HG03520 (cell line): ENCODE measurements at regions not wholly inside any gene's neighbourhood (a gene's known extent, or its start where the extent isn't known, plus 50 kb on each side); places are given as distances from the start of the nearest gene placed in this dataset.
"Not testable (repeated sequence)": the region's sequence is repeated elsewhere in the genome, so short reads cannot be mapped to it uniquely, and the experiment has no call there.

Experiments
- ATAC-seq: cut with Tn5 transposase; IDR thresholded peaks from one replicate; pipeline ENCODE4 v1.9.1; 2021; ENCODE audit warnings: mild to moderate bottlenecking, moderate library complexity; ENCODE audit not compliant: unreplicated experiment

- ATAC-seq = no peak
Observed at GRCh38 chr5:99083197-99083596, 154.4 kb upstream of the CHD1 start.

GRCh38 chr5:99081711-99082110 is 152.9 kb upstream of the CHD1 start:
- no peak for ATAC-seq

- ATAC-seq = peak; percentile 83
Observed at GRCh38 chr5:99076723-99077640, 148.2 kb upstream of the CHD1 start.

- ATAC-seq = no peak
Observed at GRCh38 chr5:99072846-99073245, 144.0 kb upstream of the CHD1 start.

DNA sequence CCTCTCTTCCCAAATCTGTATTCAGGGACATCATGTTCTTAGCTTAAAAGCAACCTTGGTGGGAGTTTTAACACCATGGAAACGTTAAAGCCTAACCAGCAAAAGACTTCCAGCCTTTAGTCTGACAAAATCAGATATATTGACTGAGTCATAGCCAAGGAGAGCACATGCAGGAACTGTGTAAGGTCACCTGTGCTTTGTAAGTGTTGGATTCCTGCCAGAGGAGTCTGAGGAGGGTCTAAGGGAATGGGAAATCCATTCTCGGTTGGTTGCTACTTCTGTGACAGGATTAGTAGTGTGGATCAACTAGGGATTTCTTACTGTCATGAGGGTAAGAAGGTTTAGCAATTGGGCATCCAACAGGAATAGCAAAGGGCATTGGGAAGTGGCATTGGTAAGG is 142.0 kb upstream of the CHD1 start:
- no peak for ATAC-seq

- no peak for ATAC-seq
Observed at GRCh38 chr5:99070362-99070761, 141.6 kb upstream of the CHD1 start.

GRCh38 chr5:99068944-99069650 is 140.3 kb upstream of the CHD1 start:
- ATAC-seq = peak; percentile 81

GRCh38 chr5:99063737-99064136 is 134.9 kb upstream of the CHD1 start:
- no peak for ATAC-seq

- ATAC-seq = no peak
Observed at GRCh38 chr5:99061711-99062110, 132.9 kb upstream of the CHD1 start.

DNA sequence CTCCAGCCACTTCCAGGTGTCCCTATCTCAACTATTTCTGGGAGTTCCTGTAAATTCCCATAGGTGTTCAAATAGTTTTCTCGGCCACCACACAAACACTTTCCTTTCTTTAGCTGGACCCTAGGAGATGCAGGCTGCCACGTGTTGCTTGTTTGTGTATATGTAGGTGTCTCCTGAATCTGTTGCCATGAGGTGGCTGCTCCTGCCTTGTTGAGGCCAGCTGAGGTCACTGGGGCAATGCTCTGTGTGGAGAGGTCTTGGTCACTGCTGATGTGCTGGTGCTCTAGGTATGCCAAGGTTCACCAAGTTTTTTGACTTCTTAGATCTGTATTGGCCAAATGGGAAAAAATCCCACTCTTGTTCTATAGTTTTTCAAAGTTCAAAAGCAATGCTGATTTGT is 132.5 kb upstream of the CHD1 start:
- no peak for ATAC-seq

GRCh38 chr5:99060306-99061261 is 131.8 kb upstream of the CHD1 start:
- ATAC-seq = peak; percentile 48

DNA sequence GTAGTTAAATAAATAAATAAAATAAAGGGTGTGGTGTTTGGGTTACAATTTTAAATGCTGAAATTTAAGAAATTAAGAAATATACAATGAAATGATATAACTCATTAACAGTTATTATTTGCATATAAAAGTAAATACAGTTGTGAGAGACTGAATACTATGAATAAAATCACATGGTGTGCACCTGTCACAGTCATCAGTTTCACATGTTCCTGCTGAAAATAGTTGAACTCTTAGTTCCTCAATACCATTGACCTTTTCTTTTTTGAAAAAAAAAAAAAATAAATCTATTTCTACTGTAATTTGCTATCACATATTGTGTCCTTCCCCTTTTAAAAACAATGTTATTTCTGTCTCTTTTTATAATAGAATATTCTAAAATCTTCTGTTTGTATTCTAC is 130.9 kb upstream of the CHD1 start:
- peak; percentile 83 for ATAC-seq

GRCh38 chr5:99058466-99058865 is 129.7 kb upstream of the CHD1 start:
- ATAC-seq = no peak

DNA sequence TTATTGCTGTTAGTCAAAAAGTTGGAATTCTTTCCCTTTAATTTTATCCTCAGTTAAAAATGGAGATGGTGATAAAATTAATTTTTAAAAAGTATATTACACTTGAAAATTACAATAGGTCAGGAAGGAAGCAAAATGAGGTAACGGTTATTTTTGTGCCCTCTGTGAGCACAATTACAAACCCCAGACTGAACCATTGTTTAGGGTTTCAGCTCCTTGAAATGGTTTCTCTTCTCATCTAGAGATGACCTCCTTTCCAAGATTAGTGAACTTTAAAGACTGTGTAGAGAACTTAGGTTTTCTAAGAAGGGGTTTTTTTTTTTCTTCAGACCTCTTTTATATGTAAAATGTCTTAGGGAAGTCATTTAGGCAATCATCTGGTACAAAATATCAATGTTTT is 126.2 kb upstream of the CHD1 start:
- peak; percentile 36 for ATAC-seq

- no peak for ATAC-seq
Observed at GRCh38 chr5:99045871-99046270, 117.1 kb upstream of the CHD1 start.

DNA sequence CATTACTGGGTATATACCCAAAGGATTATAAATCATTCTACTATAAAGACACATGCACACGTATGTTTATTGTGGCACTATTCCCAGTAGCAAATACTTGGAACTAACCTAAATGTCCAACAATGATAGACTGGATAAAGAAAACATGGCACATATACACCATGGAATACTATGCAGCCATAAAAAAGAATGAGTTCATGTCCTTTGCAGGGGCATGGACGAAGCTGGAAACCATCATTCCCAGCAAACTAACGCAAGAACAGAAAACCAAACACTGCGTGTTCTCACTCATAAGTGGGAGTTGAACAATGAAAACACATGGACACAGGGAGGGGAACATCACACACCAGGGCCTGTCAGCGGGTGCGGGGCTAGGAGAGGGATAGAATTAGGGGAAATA is 114.5 kb upstream of the CHD1 start:
- not testable (repeated sequence) for ATAC-seq

DNA sequence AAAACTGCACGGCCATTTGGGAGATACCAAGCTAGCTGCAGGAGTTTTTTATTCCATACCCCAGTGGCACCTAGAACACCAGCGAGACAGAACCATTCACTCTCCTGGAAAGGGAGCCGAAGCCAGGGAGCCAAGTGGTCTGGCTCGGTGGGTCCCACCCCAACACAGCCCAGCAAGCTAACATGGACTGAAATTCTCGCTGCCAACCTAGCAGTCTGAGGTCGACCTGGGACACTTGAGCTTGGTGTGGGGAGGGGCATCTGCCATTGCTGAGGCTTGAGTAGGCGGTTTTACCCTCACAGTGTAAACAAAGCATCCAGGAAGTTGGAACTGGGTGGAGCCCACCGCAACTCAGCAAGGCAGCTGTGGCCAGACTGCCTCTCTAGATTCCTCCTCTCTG is 108.9 kb upstream of the CHD1 start:
- no peak for ATAC-seq

GRCh38 chr5:99035942-99036341 is 107.1 kb upstream of the CHD1 start:
- ATAC-seq = no peak

- no peak for ATAC-seq
Observed at GRCh38 chr5:99034336-99034735, 105.5 kb upstream of the CHD1 start.

GRCh38 chr5:99033014-99033900 is 104.5 kb upstream of the CHD1 start:
- no peak for ATAC-seq
